ENCODE measurements at regions not wholly inside any gene's neighbourhood (a gene's known extent, or its start where the extent isn't known, plus 50 kb on each side); places are given as distances from the start of the nearest gene placed in this dataset.

DNA sequence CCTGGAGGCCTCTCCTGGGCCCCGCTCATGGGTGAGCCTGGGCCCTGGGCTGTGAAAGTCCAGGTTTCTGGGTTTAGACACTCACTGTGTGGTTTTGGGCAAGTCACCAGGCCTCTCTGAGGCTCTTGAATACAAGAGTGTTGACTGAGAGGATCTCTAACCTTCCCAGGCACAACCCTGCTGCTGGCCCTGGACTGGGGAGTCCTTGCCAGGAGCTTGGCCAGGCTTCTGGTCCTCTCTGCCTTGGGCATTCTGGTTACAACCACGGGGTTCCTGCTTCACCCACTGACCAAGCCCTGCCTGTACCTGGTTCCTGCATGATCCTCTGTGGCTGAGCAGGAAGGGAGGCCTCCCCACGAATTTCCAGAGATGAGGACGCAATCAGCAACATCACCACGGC, 63.6 kb upstream of the COL13A1 start:
- Mint-ChIP-seq H3K4me3 (no peak overlapping the region), H3K27me3 (peaks cover 16% of the 10 kb centered on the region), H3K27ac (no peak overlapping the region), H3K9me3 (ENCODE audit: insufficient read depth) (no peaks in the 10 kb centered on the region), H3K4me1 (no peaks in the 10 kb centered on the region)
- H4K20me1 ChIP-seq (ENCODE audit: control insufficient read depth, insufficient read depth, low read length, poor library complexity, severe bottlenecking) = no peaks in the 10 kb centered on the region
- no peak overlapping the region for H3K27ac ChIP-seq (ENCODE audit: low read length in 2 of 2)
- no peaks in the 10 kb centered on the region for H3K4me1 ChIP-seq (ENCODE audit: control insufficient read depth in 2 of 2, insufficient read depth in 2 of 2, low read length in 2 of 2)
- ATAC-seq (ENCODE audit: low read depth) = no peak
- TF ChIP-seq EZH2 (IDR thresholded peaks at IDR 0.05; ENCODE audit: borderline replicate concordance, insufficient read depth, low read depth, low read length, poor library complexity, severe bottlenecking) = no peak
- TF ChIP-seq, protein P1, sequence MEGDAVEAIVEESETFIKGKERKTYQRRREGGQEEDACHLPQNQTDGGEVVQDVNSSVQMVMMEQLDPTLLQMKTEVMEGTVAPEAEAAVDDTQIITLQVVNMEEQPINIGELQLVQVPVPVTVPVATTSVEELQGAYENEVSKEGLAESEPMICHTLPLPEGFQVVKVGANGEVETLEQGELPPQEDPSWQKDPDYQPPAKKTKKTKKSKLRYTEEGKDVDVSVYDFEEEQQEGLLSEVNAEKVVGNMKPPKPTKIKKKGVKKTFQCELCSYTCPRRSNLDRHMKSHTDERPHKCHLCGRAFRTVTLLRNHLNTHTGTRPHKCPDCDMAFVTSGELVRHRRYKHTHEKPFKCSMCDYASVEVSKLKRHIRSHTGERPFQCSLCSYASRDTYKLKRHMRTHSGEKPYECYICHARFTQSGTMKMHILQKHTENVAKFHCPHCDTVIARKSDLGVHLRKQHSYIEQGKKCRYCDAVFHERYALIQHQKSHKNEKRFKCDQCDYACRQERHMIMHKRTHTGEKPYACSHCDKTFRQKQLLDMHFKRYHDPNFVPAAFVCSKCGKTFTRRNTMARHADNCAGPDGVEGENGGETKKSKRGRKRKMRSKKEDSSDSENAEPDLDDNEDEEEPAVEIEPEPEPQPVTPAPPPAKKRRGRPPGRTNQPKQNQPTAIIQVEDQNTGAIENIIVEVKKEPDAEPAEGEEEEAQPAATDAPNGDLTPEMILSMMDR (IDR thresholded peaks at IDR 0.05) = no peak
- no peaks in the 10 kb centered on the region for H3K36me3 ChIP-seq (replicated peaks in 1 of 2; ENCODE audit: control extremely low read depth in 1 of 2, control insufficient read depth in 1 of 2, extremely low read depth in 1 of 2, insufficient read depth in 2 of 2, low read length in 1 of 2)
- H3K79me2 ChIP-seq (ENCODE audit: control insufficient read depth, insufficient read depth, low read length) = no peaks in the 10 kb centered on the region
- no peak overlapping the region for H3K9ac ChIP-seq (ENCODE audit: low read length)
- peaks cover 0 to under 1% (median 0%) of the 10 kb centered on the region in 3 donors for H3K9me3 ChIP-seq (ENCODE audit: control extremely low read depth in 1 of 3, control insufficient read depth in 2 of 3, insufficient read depth in 1 of 3, low read length in 2 of 3)
- no peaks in the 10 kb centered on the region for H3K27me3 ChIP-seq (replicated peaks in 1 of 4; ENCODE audit: control extremely low read depth in 1 of 4, control insufficient read depth in 3 of 4, insufficient read depth in 4 of 4, low read length in 3 of 4)
- no peak overlapping the region for H3K4me3 ChIP-seq (ENCODE audit: control extremely low read depth in 1 of 5, extremely low read depth in 1 of 5, insufficient read depth in 1 of 5, low read depth in 2 of 5, low read length in 4 of 5)
- ChIA-PET POLR2A (no interaction called here), CTCF (no interaction called here)
- DNase-seq = no peak
- H2AFZ ChIP-seq (ENCODE audit: insufficient read depth, low read depth, low read length, poor library complexity, severe bottlenecking) = no peak overlapping the region
- intact Hi-C loops (cut with micrococcal nuclease) = no loop called here
- 66% methylated on average over 5 of the region's 5 CpGs for WGBS (ENCODE audit: insufficient coverage)
- no peak overlapping the region for H3K4me2 ChIP-seq (replicated peaks; ENCODE audit: low read depth, low read length, poor library complexity, severe bottlenecking)

DNA sequence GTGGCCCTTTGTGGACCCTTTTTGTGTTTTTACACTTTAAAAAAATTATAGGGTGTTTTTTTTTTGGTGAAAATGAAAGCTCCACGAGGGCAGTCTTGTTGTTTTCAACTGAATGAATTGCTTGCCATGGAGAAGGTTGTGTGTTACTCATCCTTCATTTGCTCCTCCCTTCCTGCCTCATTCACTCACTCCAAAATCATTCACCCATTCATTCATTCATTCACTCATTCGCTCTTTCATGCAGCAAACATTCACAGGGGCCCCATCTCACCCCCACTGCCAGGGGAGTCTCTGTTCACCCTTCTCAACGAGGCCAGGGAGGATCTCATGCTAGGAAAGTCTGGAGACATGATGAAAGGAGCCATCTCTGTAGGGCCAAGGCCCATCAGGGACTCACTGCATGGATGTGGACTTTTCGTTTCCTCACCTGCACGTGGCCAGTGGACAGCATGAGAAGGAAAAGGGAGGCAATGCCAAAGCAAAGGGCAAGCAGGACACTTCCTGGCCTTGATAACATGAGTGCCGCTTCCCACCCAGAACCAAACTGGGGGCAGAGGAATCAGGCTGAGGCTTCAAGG, 62.8 kb upstream of the COL13A1 start:
- ATAC-seq (ENCODE audit: low read depth) (no peak), DNase-seq (no peak)
- H3K27ac ChIP-seq (ENCODE audit: low read length in 2 of 2) = no peak overlapping the region
- no peak overlapping the region for H3K4me3 Mint-ChIP-seq
- no peaks in the 10 kb centered on the region for H3K79me2 ChIP-seq (ENCODE audit: control insufficient read depth, insufficient read depth, low read length)
- no peak overlapping the region for H3K9ac ChIP-seq (ENCODE audit: low read length)
- peaks cover 17% of the 10 kb centered on the region for H3K27me3 Mint-ChIP-seq
- no peaks in the 10 kb centered on the region for H3K9me3 Mint-ChIP-seq (ENCODE audit: insufficient read depth)
- no peaks in the 10 kb centered on the region for H3K36me3 ChIP-seq (replicated peaks in 1 of 2; ENCODE audit: control extremely low read depth in 1 of 2, control insufficient read depth in 1 of 2, extremely low read depth in 1 of 2, insufficient read depth in 2 of 2, low read length in 1 of 2)
- H3K4me2 ChIP-seq (replicated peaks; ENCODE audit: low read depth, low read length, poor library complexity, severe bottlenecking) = no peak overlapping the region
- no peaks in the 10 kb centered on the region for H3K4me1 Mint-ChIP-seq
- no peak overlapping the region for H3K27ac Mint-ChIP-seq
- H2AFZ ChIP-seq (ENCODE audit: insufficient read depth, low read depth, low read length, poor library complexity, severe bottlenecking) = no peak overlapping the region
- ChIA-PET POLR2A (no interaction called here), CTCF (no interaction called here)
- H3K9me3 ChIP-seq (ENCODE audit: control extremely low read depth in 1 of 3, control insufficient read depth in 2 of 3, insufficient read depth in 1 of 3, low read length in 2 of 3) = no peaks in the 10 kb centered on the region
- intact Hi-C loops (cut with micrococcal nuclease) = no loop called here
- no peak for TF ChIP-seq EZH2 (IDR thresholded peaks at IDR 0.05; ENCODE audit: borderline replicate concordance, insufficient read depth, low read depth, low read length, poor library complexity, severe bottlenecking)
- TF ChIP-seq, protein P1 (IDR thresholded peaks at IDR 0.05) = no peak
- WGBS (ENCODE audit: insufficient coverage) = 67% methylated on average over 2 of the region's 6 CpGs
- H4K20me1 ChIP-seq (ENCODE audit: control insufficient read depth, insufficient read depth, low read length, poor library complexity, severe bottlenecking) = no peaks in the 10 kb centered on the region
- no peaks in the 10 kb centered on the region for H3K4me1 ChIP-seq (ENCODE audit: control insufficient read depth in 2 of 2, insufficient read depth in 2 of 2, low read length in 2 of 2)
- H3K4me3 ChIP-seq (ENCODE audit: control extremely low read depth in 1 of 5, extremely low read depth in 1 of 5, insufficient read depth in 1 of 5, low read depth in 2 of 5, low read length in 4 of 5) = no peak overlapping the region
- peaks cover 0 to 1% (median 0%) of the 10 kb centered on the region in 4 experiments for H3K27me3 ChIP-seq (replicated peaks in 1 of 4; ENCODE audit: control extremely low read depth in 1 of 4, control insufficient read depth in 3 of 4, insufficient read depth in 4 of 4, low read length in 3 of 4)
